22Rv1 (cell line): ENCODE measurements at regions not wholly inside any gene's neighbourhood (a gene's known extent, or its start where the extent isn't known, plus 50 kb on each side); places are given as distances from the start of the nearest gene placed in this dataset.

ENCODE experiments used
- CTCF ChIP-seq: fragments of 450-650 bp; IDR thresholded peaks from 2 replicates; pipeline ENCODE4 v1.5.1; 2017; ENCODE audit warnings: mild to moderate bottlenecking
- ZFX ChIP-seq: fragments of 450-650 bp; IDR thresholded peaks from 2 replicates; pipeline ENCODE4 v1.6.1; 2017; ENCODE audit warnings: antibody characterized with exemption, borderline replicate concordance

- TF ChIP-seq CTCF (no peak), ZFX (no peak)
Measured at GRCh38 chrX:39758791-39759525, 338.8 kb downstream of the BCOR start.
